GM21381 (cell line): ENCODE measurements at regions not wholly inside any gene's neighbourhood (a gene's known extent, or its start where the extent isn't known, plus 50 kb on each side); places are given as distances from the start of the nearest gene placed in this dataset.

Source experiments
- ATAC-seq: cut with Tn5 transposase; IDR thresholded peaks from one replicate; pipeline ENCODE4 v1.9.1; 2021; ENCODE audit warnings: mild to moderate bottlenecking, moderate library complexity; ENCODE audit not compliant: unreplicated experiment

DNA sequence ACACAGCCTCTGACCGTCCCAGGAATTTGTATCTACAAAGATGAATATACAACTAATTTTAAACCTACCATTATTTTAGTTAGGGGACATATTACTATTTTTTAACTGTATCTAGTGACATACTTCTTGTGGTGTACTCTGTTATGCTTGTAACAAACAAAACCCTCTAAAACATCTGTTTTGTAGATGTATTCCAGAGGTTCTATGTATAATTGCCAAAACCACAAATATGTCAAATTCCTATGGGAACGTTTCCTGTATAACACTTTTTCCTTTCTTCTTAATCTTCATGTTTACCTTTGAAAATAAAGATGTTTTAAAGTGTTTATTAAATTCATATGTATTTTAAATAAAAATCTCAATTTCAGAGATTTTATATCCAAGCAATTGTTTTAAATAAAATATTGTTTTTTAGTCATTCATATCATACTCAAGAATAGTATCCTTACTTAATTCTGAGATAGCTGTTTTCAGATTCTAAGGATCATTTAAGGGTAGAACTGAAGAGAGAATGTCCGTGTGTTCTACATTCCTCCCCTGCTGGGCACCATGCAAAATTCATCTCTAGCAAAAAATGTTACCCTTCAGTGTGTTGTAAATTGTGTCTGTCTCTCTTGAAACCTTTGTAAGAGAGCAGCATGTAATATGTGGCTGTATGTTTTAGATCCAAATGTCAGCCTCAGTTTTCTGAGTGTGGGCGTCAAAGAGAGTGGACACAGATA is 1327.7 kb downstream of the EFNB2 start:
- no peak for ATAC-seq

DNA sequence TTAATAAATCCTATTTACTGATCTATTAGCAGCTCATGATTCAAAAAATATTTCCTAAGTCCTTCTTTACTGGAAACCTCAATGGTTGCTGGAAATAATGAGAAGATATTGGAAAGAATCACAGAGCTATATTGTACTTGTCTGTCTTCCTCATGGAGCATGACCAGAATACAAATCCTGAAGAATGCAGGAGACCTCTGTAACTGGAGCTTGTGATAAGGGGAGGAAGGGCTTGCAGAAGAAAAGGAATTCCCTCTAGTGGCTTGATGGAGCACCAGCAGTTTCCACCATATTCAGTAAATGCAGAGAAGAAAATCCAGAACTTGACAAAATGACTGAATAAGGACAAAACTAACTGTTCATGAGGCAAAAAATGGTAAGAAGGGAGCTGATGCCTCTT is 1333.1 kb downstream of the EFNB2 start:
- ATAC-seq = no peak

DNA sequence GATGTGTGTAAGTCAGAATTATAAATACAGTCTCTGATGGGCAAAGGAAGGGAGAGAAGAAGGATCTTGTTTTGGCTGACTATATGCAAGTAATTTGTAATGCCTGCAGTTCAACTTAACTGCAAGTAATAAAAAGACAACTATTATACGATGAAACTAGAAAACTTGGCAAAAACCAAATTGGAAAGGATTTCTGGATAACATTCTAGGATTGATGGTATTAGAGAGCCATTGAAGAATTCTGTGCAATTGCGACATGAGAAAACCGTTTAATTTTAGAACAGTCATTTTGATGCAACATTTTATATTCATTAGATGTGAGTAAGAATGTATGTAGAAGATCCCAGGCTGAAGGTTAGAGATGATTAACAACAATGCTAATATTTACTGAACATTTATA is 1334.1 kb downstream of the EFNB2 start:
- ATAC-seq = no peak

DNA sequence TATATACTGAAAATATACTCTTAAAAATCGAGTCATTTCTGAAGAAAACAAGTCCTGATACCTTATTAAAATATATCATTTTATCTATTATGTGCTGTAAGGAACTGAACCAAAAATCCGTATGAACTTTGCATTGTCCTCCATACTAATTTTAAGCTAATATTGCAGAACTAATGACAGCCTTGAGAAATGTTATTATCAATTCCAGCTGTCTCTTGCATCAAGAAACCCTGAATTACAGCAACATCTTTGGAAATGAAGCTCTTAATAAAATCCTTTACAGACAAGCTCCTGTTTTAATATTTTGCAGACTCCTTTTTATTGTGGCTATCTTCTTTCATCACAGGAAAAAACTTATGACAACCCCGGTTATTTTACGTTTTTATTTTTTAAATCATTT is 1335.3 kb downstream of the EFNB2 start:
- no peak for ATAC-seq

DNA sequence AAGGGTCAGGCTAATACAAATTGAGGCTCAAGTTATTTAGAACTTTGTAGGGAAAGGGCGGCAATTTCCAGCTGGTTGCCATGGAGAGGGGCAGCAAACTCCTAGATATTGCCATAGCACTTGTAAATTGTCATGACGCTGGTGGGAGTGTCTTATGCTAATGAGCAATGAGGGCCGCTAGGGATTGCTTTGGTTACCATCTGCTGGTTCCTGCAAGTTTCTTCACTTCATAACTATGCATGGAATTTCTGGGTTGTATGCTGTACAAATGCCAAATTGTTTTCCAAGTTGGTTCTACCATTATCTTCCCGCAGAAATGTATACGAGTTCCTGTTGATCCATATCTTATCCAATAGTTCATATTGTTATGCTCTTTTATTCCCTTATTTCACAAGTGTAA is 1339.4 kb downstream of the EFNB2 start:
- no peak for ATAC-seq

DNA sequence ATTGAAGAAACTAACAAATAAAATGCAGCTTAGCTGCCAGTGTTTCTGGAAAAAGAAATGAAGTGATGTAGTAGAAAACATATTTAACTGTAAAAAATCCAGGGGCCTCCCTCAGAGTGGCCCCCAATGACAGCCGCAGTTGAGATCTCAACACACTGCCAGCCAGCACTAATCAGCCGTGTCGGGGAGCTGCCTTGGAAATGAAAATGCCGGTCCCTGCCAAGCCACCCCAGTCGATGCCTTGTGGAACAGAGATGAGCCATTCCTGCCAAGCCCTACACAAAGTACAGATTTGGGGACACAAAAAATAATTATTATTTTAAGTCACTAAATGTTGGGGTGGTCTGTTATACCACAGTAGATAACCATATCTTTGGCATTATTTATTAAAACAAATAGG is 1342.4 kb downstream of the EFNB2 start:
- no peak for ATAC-seq

DNA sequence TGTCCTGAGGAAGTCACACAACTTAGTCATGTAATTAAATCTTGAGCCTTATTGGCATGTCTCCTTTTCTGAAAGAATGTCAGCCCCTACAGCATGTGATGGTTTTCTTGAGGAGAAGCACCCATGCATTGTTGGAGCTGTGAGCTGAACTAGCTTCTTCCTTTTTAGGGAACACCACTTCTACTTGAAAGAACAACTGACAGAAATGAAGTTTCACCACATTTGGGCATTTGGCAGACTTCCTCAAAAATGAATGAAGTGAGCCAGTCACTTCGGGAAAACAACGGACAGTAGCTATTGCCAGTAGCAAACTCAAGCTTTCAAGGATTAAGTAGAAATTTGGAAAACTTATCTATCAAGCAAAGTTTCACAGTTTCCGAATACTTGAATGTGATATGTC is 1351.3 kb downstream of the EFNB2 start:
- no peak for ATAC-seq

DNA sequence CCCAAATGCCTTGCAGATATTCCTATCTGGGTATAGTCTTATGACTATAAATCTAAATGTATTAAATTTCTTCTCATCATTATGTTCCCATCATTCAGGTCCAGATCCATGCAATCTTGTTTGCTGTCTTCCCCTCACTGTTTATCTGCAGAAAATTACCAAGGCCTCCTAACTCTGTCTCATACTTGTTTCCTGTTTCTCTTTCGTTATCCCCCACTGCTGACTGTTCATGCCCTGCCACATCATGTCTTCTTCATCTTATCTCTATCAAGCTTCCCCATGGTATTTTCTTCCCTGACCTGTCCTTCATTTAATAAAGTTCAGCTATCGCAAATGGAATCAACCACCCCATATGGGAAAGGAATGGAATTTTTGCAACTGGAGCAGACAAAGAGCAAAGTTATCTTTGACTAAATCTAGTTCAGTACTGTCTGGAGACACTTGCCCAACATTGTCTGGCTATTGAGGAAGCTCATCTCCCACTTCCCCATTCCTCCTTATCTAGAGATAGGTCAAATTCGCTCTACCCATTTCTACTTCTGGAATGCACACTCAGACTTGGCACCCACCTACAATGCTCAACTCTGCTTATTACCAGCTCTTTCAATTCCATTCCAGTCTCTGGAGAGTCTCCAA is 1358.1 kb downstream of the EFNB2 start:
- no peak for ATAC-seq

DNA sequence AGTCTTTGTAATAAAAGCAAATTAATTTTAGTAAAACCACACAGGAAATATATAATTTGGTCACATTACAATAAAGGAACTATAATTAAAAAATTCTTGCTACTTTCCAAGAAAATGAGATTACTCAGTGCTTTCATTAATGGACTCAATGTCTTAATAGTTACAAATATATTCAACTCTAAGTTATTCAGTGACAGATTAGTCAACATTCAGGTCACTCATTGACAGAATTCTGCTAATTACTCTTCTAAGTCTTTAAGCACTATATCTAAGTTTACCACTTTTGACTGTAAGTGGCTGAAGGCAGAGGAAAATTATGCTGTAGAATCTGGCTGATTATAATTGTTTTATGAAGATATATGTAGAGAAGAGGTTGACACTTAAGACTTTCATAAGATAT is 1365.0 kb downstream of the EFNB2 start:
- no peak for ATAC-seq

DNA sequence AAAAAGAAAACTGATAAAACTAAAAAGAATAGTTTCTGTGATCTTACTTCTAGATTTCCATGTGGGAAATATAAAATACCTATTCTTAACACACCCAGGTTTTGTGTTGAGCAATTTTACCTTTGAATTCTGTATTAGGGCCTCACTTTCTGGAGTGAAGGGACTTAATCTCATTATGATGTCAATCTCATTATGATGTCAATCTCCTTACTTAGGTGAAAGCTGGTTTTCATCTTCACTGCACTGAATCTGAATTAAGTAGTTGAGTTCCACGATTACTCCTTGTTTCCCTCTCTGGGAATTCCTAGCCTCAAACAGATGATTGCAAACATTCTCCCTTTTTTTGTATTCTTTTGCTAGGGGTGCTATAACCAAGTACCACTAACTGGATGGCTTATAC is 1367.2 kb downstream of the EFNB2 start:
- ATAC-seq = no peak

DNA sequence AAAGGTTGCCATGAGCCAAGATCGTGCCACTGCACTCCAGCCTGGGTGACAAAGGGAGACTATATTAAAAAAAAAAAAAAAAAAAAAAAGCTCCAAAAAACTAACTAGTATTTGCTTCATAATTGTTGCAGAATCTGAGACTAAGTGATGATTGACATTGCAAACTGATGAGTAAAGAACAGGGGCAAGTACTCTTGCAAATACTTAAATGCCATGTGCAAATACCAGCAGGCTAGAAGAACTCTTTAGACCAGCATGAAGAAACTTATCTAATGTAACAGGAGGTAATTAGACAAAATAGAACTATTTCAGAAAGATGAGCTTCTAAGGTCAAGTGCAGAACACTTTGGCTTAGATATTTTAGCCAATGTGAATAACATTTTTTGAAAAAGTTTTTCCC is 1368.1 kb downstream of the EFNB2 start:
- ATAC-seq = no peak

DNA sequence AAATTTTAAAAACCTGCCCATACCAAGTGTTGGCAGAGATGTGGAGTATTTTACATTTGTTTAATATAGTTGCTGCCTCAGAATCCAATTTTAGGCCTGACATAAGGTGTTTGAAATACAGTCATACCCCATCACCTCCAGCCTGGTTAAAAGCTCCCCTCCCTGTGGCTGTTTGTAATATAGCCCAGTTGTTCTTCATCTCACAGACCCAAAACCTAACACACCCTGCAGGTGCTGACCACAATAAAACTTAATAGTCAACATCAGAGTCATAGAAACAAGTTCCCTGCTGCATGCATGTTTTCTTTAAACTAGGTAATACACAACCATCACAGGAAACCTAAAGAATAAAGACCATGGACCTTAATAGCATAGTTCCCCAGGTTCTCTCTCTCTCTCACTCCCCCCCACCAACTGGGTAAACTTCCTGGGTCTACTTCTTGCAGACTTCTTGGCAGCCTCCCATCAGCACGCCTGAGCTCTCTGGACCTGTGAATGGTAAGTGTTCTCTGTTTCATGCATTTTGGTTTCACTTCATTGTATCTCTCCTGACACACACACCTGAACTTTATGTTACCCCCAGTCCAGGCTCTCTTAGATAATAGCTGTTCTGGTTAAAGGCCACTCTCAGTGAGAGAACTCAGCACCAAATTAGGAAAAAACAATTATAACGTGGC is 1369.9 kb downstream of the EFNB2 start:
- peak; percentile 72 for ATAC-seq

DNA sequence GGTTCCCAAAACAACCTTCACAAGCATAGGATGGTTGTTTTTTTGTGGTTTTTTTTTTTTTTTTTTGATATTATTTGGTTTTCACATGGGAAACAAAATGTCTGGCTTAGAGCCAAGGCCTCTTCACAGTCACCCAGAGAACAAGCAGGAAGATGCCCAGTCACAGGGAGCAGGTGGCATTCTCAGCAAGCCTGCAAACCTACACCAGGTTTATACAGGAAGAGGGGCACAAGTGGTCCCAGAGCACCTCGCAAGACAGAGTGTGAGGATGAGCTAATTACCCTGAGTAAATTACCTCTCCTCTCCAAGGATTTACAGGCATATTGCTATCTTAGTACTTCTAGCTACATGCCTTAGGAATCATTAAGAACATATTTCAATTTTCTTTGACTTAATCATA is 1375.6 kb downstream of the EFNB2 start:
- no peak for ATAC-seq

DNA sequence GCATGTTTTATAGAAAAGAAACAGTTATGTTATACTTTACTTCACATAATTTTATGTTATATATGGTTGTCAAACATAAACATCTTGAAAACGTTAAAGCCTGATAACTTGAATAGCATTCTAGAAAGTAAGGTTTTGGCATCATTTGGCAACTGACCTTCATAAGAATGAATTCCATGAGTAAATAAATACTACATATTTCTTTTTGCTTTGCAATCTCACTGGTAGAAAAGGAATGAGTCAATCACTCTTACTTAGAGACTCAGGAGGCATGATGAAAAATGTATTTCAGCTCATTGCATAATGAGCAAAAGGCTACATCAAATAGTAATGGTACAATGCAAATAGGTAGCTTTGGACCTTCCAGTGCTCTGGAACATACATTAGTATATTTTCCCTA is 1381.9 kb downstream of the EFNB2 start:
- ATAC-seq = no peak

DNA sequence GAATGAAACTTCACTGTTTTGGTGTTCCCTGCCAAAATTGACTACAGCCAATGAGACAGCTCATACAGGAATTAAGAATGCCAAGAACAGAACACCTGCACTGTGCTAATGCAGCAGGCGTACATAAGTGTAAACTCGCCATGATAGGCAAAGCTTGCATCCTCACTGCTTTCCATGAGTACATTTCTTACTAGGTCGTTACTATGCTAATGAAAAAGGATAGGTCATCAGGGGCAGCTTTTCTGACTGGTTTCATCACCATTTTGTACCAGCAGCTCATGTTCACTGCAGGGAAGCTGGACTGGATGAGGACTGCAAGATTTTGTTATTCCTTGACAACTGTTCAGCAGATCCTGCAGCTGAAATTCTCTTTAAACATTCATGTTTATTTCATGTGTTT is 1383.8 kb downstream of the EFNB2 start:
- no peak for ATAC-seq

DNA sequence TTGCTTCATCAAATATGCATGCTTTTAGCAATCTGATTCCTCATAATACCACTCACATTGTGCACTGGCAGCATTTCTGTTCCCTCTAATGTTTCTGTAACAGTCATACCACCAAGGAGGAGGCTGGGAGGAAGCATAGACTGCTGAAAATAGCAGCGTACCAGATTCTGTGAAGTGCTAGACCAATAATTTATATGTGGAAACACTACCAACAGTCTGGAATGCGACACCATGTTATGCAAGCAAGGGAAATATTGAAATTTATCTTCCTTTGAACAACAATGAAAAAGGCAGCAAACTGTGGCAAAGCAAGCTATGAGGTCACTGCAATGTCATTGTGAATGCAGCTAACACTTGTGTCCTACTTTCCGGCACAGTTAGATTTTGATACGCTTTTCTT is 1388.0 kb downstream of the EFNB2 start:
- ATAC-seq = no peak

DNA sequence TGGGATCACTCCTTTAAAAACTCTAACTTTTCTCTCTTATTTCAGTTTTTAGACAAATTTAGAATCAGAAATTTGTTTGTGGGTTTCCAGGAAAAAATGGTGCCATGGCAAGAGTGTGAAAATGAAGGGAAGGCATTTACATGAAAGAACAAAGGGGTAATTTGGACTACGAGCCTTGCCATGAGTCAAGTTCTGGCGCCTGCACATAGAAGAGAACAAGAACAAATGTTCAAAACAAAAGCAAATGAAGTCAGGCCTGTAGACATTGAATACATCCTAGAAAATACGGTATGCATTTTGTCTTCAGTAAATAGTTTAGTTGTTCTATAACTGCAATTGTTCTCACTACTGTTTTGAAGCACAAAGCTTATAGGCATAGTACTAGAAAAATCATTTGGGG is 1390.5 kb downstream of the EFNB2 start:
- no peak for ATAC-seq

DNA sequence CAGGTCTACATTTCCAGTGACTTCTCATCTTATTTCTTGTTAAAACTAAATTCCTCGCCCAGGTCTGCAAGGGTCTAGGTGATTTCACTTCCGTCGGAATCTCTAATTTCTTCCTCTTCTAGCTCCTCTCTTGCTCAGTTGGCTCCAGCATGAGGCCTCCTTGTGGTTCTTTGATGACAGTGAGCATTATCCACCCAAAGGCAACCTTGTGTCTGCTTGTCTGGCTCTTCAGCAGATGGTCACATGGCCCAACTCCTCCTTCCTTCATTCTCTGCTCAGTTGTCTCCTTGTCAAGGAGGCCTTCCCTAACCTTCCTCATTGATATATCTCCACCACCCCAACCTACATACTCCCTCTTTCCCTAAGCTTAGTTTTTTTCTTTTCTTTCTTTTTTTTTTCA is 1391.4 kb downstream of the EFNB2 start:
- no peak for ATAC-seq

DNA sequence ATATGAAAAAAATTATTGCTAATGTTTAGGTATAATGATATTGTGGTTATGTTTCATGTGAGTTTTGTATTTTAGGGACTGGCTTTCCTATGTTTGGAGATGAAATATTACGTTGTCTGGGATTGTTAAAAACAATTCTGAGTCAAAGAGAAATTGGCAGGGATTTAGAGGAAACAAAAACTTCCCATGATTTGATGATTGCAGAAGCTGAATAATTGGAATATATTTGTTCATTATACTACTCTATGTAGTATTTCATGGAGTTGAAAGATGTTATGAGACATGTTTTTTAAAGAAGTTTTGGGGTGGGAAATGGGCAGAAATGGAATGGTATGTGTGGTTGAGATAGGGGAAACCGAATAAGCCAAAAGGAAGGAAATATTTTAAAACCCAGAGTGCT is 1392.9 kb downstream of the EFNB2 start:
- ATAC-seq = no peak

DNA sequence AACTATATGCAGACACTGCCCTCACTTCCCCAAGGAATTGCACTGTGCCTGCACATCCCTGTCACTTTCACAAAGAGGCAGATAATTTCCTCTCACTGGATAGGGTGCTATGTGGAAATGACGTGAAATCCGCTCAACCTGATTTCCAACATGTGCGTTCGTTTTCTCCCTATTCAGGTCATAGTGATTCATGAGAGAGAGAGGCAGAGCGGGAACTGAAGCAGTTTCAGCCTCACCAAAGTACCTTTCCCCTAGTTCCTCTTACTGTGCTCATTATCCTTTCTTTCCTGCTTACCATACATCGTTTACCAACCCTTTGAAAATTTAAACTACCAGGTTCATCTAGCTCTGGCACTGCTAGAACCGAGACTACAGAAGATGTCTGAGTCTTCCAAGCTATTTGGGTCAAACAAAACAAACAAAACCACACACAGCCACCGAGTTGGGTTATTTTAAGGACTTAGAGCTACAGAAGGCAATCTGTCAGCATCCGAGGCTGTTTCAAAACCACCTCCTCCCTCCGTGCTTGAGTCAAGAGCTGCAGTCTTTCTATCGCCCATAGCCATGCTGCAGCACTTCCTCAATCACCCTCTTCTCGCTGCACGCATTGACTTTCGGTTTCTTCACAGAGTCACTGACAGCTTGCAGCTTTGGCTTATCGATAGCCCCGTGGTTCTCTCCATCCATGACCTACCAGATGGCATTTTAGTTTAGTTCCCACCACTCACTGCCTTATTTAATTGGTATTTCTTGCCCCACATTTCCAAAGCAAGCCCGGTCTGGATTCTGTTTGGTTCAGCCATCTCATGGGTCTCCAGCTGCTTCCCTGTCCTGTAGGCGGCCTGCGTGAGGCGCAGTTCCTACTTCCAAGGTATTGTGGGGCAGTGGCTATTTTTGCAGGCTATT is 1395.8 kb downstream of the EFNB2 start:
- ATAC-seq = peak; percentile 98

DNA sequence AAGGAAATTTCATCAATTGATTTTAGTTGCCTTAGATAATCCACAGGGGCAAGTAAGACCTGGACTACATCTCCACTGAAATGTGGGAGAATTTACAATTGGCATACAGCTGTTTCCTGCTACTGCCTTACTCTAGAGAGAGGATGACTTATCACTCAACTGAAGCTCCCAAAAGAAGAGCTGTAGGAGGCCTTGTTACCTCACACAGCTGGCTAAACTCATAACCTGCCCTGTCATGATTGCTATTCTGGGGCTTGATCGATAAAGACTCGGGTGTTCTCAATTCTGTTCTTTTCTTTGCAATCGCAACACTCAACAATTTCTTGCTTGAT is 1396.4 kb downstream of the EFNB2 start:
- ATAC-seq = peak; percentile 1
